Panc1 (cell line): ENCODE measurements at regions not wholly inside any gene's neighbourhood (a gene's known extent, or its start where the extent isn't known, plus 50 kb on each side); places are given as distances from the start of the nearest gene placed in this dataset.

Experiments used
- ATAC-seq: fragments of 200-7000 bp; cut with Tn5 transposase; 2 replicates; pipeline ENCODE4 v1.9.1; 2020; ENCODE audit warnings: mild to moderate bottlenecking, moderate library complexity
- BruUV-seq: library from RNA; stranded (reverse); fragments of 400-500 nt; replicated peaks from 2 replicates; lab custom pipeline; 2021; lab: Mats Ljungman, UMichigan
- CTCF ChIA-PET: fragments of 300-600 bp; sonication (Branson Sonifier 250); formaldehyde crosslinking; loops from one replicate; lab custom pipeline; 2022; ENCODE audit warnings: antibody characterized with exemption; lab: Charles Lee
- POLR2A ChIA-PET: fragments of 300-600 bp; sonication (Branson Sonifier 250); formaldehyde crosslinking; loops from one replicate; lab custom pipeline; 2022; ENCODE audit warnings: antibody characterized with exemption; lab: Charles Lee
- DNase-seq: peaks from one replicate; pipeline ENCODE4 v3.0.0-alpha.2; 2010; ENCODE audit warnings: low read depth, low spot score
- H3K27ac ChIP-seq: 2 replicates; pipeline ENCODE4 v1.5.1; 2011; ENCODE audit warnings: mild to moderate bottlenecking, low read length, inconsistent platforms
- H3K27me3 ChIP-seq: fragments of 200-500 bp; sonication (Bioruptor generic); 2 replicates; pipeline ENCODE4 v1.6.0; 2014; ENCODE audit warnings: low read length, inconsistent platforms; ENCODE audit not compliant: control insufficient read depth, insufficient read depth
- H3K36me3 ChIP-seq: fragments of 200-500 bp; sonication (Bioruptor generic); 2 replicates; pipeline ENCODE4 v1.5.1; 2014; ENCODE audit warnings: inconsistent platforms, mild to moderate bottlenecking, low read length, moderate library complexity; ENCODE audit not compliant: control insufficient read depth, insufficient read depth
- H3K4me1 ChIP-seq: 2 replicates; pipeline ENCODE4 v1.5.1; 2011; ENCODE audit warnings: inconsistent platforms, mild to moderate bottlenecking, low read length, moderate library complexity; ENCODE audit not compliant: control insufficient read depth, insufficient read depth
- H3K4me3 ChIP-seq, 2 experiments: 2 replicates each; pipeline ENCODE4 v1.5.1; 2011 to 2012; ENCODE audit warnings: low read depth in 2 of 2, low read length in 2 of 2, mild to moderate bottlenecking in 2 of 2, inconsistent platforms in 1 of 2, moderate library complexity in 1 of 2
- H3K9me3 ChIP-seq: fragments of 200-500 bp; sonication (Bioruptor generic); 2 replicates; pipeline ENCODE4 v1.5.1; 2014; ENCODE audit warnings: low read depth, mild to moderate bottlenecking, inconsistent platforms, low read length, moderate library complexity; ENCODE audit not compliant: control insufficient read depth, insufficient read depth
- CTCF ChIP-seq: fragments of 450-650 bp; IDR thresholded peaks from 2 replicates; pipeline ENCODE4 v1.5.1; 2017; ENCODE audit warnings: mild to moderate bottlenecking
- POLR2AphosphoS5 ChIP-seq: IDR thresholded peaks from 2 replicates; pipeline ENCODE4 v1.6.1; 2012; ENCODE audit warnings: mild to moderate bottlenecking, low read depth, low read length, moderate library complexity
- REST ChIP-seq, 2 experiments: IDR thresholded peaks; 2 replicates each; pipeline ENCODE4 v1.6.1; 2011 to 2012; ENCODE audit warnings: low read depth in 2 of 2, control low read depth in 1 of 2, low read length in 1 of 2, mild to moderate bottlenecking in 1 of 2, moderate library complexity in 1 of 2; ENCODE audit not compliant: insufficient read depth in 1 of 2
- SIN3A ChIP-seq: IDR thresholded peaks from 2 replicates; pipeline ENCODE4 v1.6.1; 2012; ENCODE audit warnings: low read depth, mild to moderate bottlenecking, low read length, moderate library complexity, borderline replicate concordance; ENCODE audit not compliant: insufficient read depth
- TCF7L2 ChIP-seq: IDR thresholded peaks from 2 replicates; pipeline ENCODE4 v1.6.1; 2011; ENCODE audit warnings: mild to moderate bottlenecking, low read depth, low read length, inconsistent platforms
- in situ Hi-C: cut with HindIII; loops from 2 replicates; pipeline ENCODE4 v1.10.0; 2016; ENCODE audit warnings: low sequenced_read_pairs, low pct_unique_long_range_greater_than_20kb
- intact Hi-C: fragments of 100-400 bp; cut with micrococcal nuclease; formaldehyde crosslinking; loops from one replicate; pipeline ENCODE4 v1.10.0; 2022; ENCODE audit not compliant: unreplicated experiment

- CTCF ChIA-PET: no interaction called here
Measured at GRCh38 chr10:42422911-42423310, 215.5 kb downstream of the ZNF33B start.

GRCh38 chr10:42421812-42422211 lies 216.6 kb downstream of the ZNF33B start:
- in situ Hi-C loops: no loop called here
- Histone ChIP-seq H3K4me1 (no peaks in the 10 kb centered on the region), H3K4me3 (no peak overlapping the region), H3K36me3 (no peaks in the 10 kb centered on the region), H3K9me3 (no peaks in the 10 kb centered on the region), H3K27me3 (no peaks in the 10 kb centered on the region; the same call in 1 of the 2 replicates), H3K27ac (no peak overlapping the region)
- ChIA-PET POLR2A (interaction anchor here (0.5 to 0.6 kb wide), 2 partner anchors 75 to 470 kb away, joined by 4 to 5 read pairs; no protein-coding TSS in a partner anchor), CTCF (no interaction called here)
- TF ChIP-seq REST (IDR thresholded peaks at IDR 0.05; ENCODE audit: insufficient read depth in 1 of 2, low read depth in 2 of 2, low read length in 1 of 2): no peak
- TF ChIP-seq SIN3A: no peak
- TF ChIP-seq TCF7L2: no peak
- TF ChIP-seq CTCF: no peak
- no peak for TF ChIP-seq POLR2AphosphoS5
- DNase-seq (no peak), ATAC-seq (no peak)
- intact Hi-C loops: no loop called here
- BruUV-seq: no TSS peak

More at GRCh38 chr10:42422911-42423310, 215.5 kb downstream of the ZNF33B start:
- DNase-seq: no peak
- no peak for ATAC-seq
- no peaks in the 10 kb centered on the region for H3K36me3 ChIP-seq
- intact Hi-C loops: no loop called here
- no peaks in the 10 kb centered on the region for H3K4me1 ChIP-seq
- no peak overlapping the region for H3K27ac ChIP-seq
- H3K9me3 ChIP-seq: no peaks in the 10 kb centered on the region
- no peaks in the 10 kb centered on the region; the same call in 1 of the 2 replicates for H3K27me3 ChIP-seq
- in situ Hi-C loops: no loop called here
- H3K4me3 ChIP-seq: no peak overlapping the region
- TF ChIP-seq POLR2AphosphoS5 (no peak), CTCF (no peak), REST (IDR thresholded peaks at IDR 0.05; ENCODE audit: insufficient read depth in 1 of 2, low read depth in 2 of 2, low read length in 1 of 2) (no peak), TCF7L2 (no peak), SIN3A (no peak)
- POLR2A ChIA-PET: no interaction called here
- BruUV-seq: no TSS peak
